Erythroblast (primary cell): ENCODE measurements at regions not wholly inside any gene's neighbourhood (a gene's known extent, or its start where the extent isn't known, plus 50 kb on each side); places are given as distances from the start of the nearest gene placed in this dataset.

Source experiments
- DNase-seq, 2 experiments: peaks; one replicate each; lab custom pipeline; 2025; lab: John Stamatoyannopoulos, UW
- GATA1 ChIP-seq: IDR thresholded peaks from 2 replicates; pipeline ENCODE4 v1.6.1; 2011; ENCODE audit warnings: low read depth, mild to moderate bottlenecking, control low read depth, low read length, moderate library complexity
- POLR2A ChIP-seq: IDR thresholded peaks from 2 replicates; pipeline ENCODE4 v1.6.1; 2011; ENCODE audit warnings: mild to moderate bottlenecking, low read length

- no peak for TF ChIP-seq POLR2A
- TF ChIP-seq GATA1, result no peak
- DNase-seq, result no peak
Observed at GRCh38 chr11:19607656-19608360, 104.8 kb upstream of the NAV2 start.

- no peak for DNase-seq
- TF ChIP-seq POLR2A, result no peak
- no peak for TF ChIP-seq GATA1
Observed at GRCh38 chr11:19606856-19607655, 105.6 kb upstream of the NAV2 start.

DNA sequence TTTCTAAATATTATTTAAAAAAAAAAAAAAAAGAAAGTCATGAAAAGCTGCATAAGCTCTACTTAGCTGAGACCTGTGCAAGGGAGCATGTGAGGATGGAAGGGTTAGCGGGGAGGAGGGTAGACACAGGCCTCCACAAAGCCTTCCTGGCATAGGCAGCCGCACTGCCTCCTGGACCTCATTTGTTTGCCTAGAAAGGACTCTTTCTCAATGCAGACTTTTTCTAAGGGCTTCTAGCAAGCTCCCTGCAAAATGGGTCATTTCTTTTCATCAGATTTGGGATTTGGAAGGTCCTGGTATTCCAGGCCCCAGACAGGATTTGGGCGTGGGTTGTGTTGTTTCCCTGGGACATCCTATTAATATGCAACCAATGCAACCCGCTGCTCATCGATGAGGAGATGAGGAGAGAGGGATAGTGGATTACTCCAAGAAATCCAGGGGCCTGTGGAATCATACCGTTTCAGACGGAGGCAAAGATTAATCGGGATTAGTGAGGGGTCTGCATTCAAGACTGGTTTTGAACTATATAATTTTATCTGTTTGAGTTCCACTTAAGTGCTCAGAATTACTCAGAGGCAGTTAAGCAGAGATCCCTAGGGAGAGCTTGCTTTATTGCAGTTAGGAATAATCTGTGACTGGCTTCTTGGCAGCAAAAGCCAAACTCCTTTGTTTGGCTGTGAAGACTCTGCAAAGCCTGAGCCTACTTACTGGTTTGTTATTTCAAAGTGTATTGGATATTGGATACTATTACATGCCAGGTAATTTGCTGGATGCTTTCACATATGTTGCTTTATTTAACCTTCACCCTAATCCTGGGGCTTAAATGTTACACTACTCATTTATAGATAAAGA is 106.9 kb upstream of the NAV2 start:
- no peak for DNase-seq
- TF ChIP-seq POLR2A, result no peak
- TF ChIP-seq GATA1, result no peak

- DNase-seq, result no peak
- TF ChIP-seq GATA1 (no peak), POLR2A (no peak)
Observed at GRCh38 chr11:19604679-19605375, 107.8 kb upstream of the NAV2 start.

- TF ChIP-seq GATA1 (no peak), POLR2A (no peak)
- no peak for DNase-seq
Observed at GRCh38 chr11:19603771-19604170, 108.9 kb upstream of the NAV2 start.

DNA sequence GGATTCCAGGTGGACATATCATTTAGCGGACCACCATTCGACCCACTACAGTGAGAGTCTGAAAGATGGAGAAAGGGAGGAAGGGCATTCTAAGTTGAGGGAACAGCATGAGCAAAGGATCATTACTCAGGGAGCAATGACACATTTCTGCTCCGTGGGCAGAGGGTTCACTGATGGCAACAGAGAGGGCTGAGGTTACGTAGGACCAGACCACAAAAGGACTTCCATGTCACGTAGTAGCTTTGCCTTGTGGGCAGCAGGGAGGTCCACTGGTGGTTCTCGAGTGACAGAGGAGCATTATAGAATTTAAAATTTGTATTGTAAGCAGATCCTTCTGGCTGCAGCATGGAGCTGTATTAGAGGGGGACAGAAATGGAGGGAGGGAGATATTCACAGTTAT is 109.7 kb upstream of the NAV2 start:
- no peak for DNase-seq
- TF ChIP-seq GATA1, result no peak
- TF ChIP-seq POLR2A, result no peak

DNA sequence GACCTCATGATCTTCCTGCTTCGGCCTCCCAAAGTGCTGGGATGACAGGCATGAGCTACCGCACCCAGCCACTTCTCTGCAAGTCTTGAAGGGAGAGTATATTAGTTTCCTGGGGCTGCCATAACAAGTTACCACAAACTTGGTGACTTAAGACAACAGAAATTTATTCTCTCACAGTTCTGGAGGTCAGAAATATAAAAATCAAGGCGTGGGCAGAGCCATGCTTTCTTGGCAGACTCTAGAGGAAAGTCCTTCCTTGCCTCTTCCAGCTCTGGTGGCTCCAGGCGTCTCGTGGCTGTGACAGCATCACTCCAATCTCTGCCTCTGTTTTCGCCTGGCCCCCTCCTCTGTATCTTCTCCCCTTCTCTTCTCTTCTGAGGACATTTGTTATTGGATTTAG is 110.2 kb upstream of the NAV2 start:
- TF ChIP-seq POLR2A (no peak), GATA1 (no peak)
- DNase-seq, result no peak

- TF ChIP-seq POLR2A (no peak), GATA1 (no peak)
- no peak for DNase-seq
Observed at GRCh38 chr11:19601235-19601634, 111.4 kb upstream of the NAV2 start.

GRCh38 chr11:19599681-19600080 is 113.0 kb upstream of the NAV2 start:
- TF ChIP-seq GATA1 (no peak), POLR2A (no peak)
- DNase-seq, result no peak

DNA sequence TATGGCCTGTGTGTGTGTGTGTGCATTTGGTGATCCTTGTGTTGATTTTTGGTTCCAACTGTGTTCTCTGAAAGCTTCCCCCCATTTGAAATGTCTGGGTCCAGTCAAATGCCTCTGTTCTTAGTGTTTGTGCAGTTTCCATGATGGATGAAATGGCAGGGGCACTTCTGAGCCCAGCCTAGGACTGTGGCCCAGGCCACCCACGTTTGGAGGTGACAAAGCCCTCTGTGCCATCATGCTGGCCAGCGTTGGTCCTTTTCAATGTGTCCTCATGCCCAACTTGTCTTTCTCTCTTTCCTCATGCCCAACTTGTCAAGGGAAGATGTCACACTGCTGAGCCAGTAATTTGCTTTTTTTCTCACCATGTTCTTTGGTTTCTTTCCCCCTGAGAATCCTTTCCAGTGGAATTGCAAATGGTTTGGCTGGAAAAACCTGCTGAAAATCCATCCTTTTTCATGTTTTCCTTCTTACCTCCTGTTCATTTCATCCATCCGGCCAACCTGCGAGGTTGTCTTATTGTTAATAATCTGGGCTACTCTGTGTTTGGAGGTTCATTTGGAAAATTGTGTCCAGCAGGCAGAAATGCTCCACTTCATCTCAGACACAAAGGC is 113.7 kb upstream of the NAV2 start:
- no peak for TF ChIP-seq GATA1
- TF ChIP-seq POLR2A, result no peak
- no peak for DNase-seq

DNA sequence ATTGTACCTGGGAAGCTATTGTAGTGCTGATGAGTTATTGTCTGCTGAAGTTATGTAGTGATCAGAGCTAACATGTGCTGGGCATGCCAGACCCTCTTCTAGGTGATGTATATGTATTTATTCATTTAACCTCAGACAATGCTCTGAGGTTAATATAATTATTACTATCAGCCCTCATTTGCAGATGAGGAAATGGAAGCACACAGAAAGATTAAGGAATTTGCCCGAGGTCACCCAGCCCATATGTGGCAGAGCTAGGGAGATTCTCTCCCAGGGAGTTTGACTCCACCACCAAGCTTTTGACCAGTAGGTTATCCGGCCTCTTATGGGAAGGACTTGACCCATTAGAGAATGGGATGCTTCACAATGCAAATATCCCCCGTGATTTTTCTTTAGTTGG is 114.2 kb upstream of the NAV2 start:
- TF ChIP-seq GATA1, result no peak
- TF ChIP-seq POLR2A, result no peak
- no peak for DNase-seq

- no peak for DNase-seq
- TF ChIP-seq GATA1 (no peak), POLR2A (no peak)
Observed at GRCh38 chr11:19597876-19598275, 114.8 kb upstream of the NAV2 start.

- no peak for DNase-seq
- TF ChIP-seq GATA1 (no peak), POLR2A (no peak)
Observed at GRCh38 chr11:19597206-19597605, 115.4 kb upstream of the NAV2 start.
